ENCODE measurements at regions not wholly inside any gene's neighbourhood (a gene's known extent, or its start where the extent isn't known, plus 50 kb on each side); places are given as distances from the start of the nearest gene placed in this dataset.

- no peak overlapping the region for H3K4me3 ChIP-seq (ENCODE audit: low read depth, poor library complexity, severe bottlenecking)
- DNase-seq (ENCODE audit: low spot score in 2 of 2): no peak
- intact Hi-C loops (cut with DNase I; ENCODE audit: low total_unique reads): no loop called here
Measured at GRCh38 chr13:105403086-105403485, 1132.4 kb downstream of the EFNB2 start.

GRCh38 chr13:105395041-105395440 is 1140.4 kb downstream of the EFNB2 start:
- 78 to 79% methylated on average over 1 of the region's 1 CpG for WGBS, 2 donors

More at GRCh38 chr13:105403086-105403485, 1132.4 kb downstream of the EFNB2 start:
- TF ChIP-seq CTCF (IDR thresholded peaks at IDR 0.05) (no peak), POLR2A (IDR thresholded peaks at IDR 0.05) (no peak)

GRCh38 chr13:105389373-105389772 is 1146.1 kb downstream of the EFNB2 start:
- H3K4me3 ChIP-seq (ENCODE audit: low read depth, poor library complexity, severe bottlenecking): no peak overlapping the region
- WGBS, 2 donors: 70 to 74% methylated on average over 2 of the region's 2 CpGs

More at GRCh38 chr13:105395041-105395440, 1140.4 kb downstream of the EFNB2 start:
- TF ChIP-seq CTCF (IDR thresholded peaks at IDR 0.05) (no peak), POLR2A (IDR thresholded peaks at IDR 0.05) (no peak)
- no peak for DNase-seq (ENCODE audit: low spot score in 2 of 2)
- intact Hi-C loops (cut with DNase I; ENCODE audit: low total_unique reads): no loop called here
- H3K4me3 ChIP-seq (ENCODE audit: low read depth, poor library complexity, severe bottlenecking): no peak overlapping the region

GRCh38 chr13:105377452-105377851 is 1158.0 kb downstream of the EFNB2 start:
- TF ChIP-seq POLR2A (IDR thresholded peaks at IDR 0.05) (no peak), CTCF (IDR thresholded peaks at IDR 0.05) (no peak)

More at GRCh38 chr13:105389373-105389772, 1146.1 kb downstream of the EFNB2 start:
- intact Hi-C loops (cut with DNase I; ENCODE audit: low total_unique reads): no loop called here
- no peak for DNase-seq (ENCODE audit: low spot score in 2 of 2)
- TF ChIP-seq CTCF (IDR thresholded peaks at IDR 0.05) (no peak), POLR2A (IDR thresholded peaks at IDR 0.05) (no peak)

GRCh38 chr13:105370011-105370650 is 1165.3 kb downstream of the EFNB2 start:
- WGBS, 2 donors: 37 to 45% methylated on average over 2 of the region's 2 CpGs
- intact Hi-C loops (cut with DNase I; ENCODE audit: low total_unique reads): no loop called here
- no peak for DNase-seq (ENCODE audit: low spot score in 2 of 2)
- H3K4me3 ChIP-seq (ENCODE audit: low read depth, poor library complexity, severe bottlenecking): no peak overlapping the region
- TF ChIP-seq CTCF (IDR thresholded peaks at IDR 0.05) (no peak), POLR2A (IDR thresholded peaks at IDR 0.05) (no peak)

More at GRCh38 chr13:105377452-105377851, 1158.0 kb downstream of the EFNB2 start:
- no peak for DNase-seq (ENCODE audit: low spot score in 2 of 2)
- WGBS, 2 donors: 48 to 52% methylated on average over 7 of the region's 7 CpGs
- H3K4me3 ChIP-seq (ENCODE audit: low read depth, poor library complexity, severe bottlenecking): no peak overlapping the region
- intact Hi-C loops (cut with DNase I; ENCODE audit: low total_unique reads): no loop called here

- intact Hi-C loops (cut with DNase I; ENCODE audit: low total_unique reads): no loop called here
- no peak for TF ChIP-seq CTCF (IDR thresholded peaks at IDR 0.05)
- TF ChIP-seq POLR2A (IDR thresholded peaks at IDR 0.05): no peak
- 93 to 94% methylated on average over 4 of the region's 4 CpGs for WGBS, 2 donors
- no peak for DNase-seq (ENCODE audit: low spot score in 2 of 2)
- H3K4me3 ChIP-seq (ENCODE audit: low read depth, poor library complexity, severe bottlenecking): no peak overlapping the region
Measured at GRCh38 chr13:105368781-105369180, 1166.7 kb downstream of the EFNB2 start.

Data from lower leg skin (tissue), 4 donors.